ENCODE measurements at regions not wholly inside any gene's neighbourhood (a gene's known extent, or its start where the extent isn't known, plus 50 kb on each side); places are given as distances from the start of the nearest gene placed in this dataset.

GRCh38 chr6:7484666-7485065 lies 56.8 kb upstream of the DSP start:
- H3K4me1 Mint-ChIP-seq, result no peaks in the 10 kb centered on the region
- POLR2A ChIA-PET, result no interaction called here
- no peak overlapping the region for H3K4me2 ChIP-seq (replicated peaks; ENCODE audit: low read depth, low read length, poor library complexity, severe bottlenecking)

GRCh38 chr6:7486951-7487350 lies 54.5 kb upstream of the DSP start:
- Histone ChIP-seq H4K20me1 (ENCODE audit: control insufficient read depth, insufficient read depth, low read length, poor library complexity, severe bottlenecking) (no peaks in the 10 kb centered on the region), H3K36me3 (replicated peaks in 1 of 2; ENCODE audit: control extremely low read depth in 1 of 2, control insufficient read depth in 1 of 2, extremely low read depth in 1 of 2, insufficient read depth in 2 of 2, low read length in 1 of 2) (no peaks in the 10 kb centered on the region), H2AFZ (ENCODE audit: insufficient read depth, low read depth, low read length, poor library complexity, severe bottlenecking) (no peak overlapping the region), H3K79me2 (ENCODE audit: control insufficient read depth, insufficient read depth, low read length) (no peaks in the 10 kb centered on the region), H3K9ac (ENCODE audit: low read length) (no peak overlapping the region), H3K27ac (ENCODE audit: low read length in 2 of 2) (no peak overlapping the region), H3K27me3 (replicated peaks in 1 of 4; ENCODE audit: control extremely low read depth in 1 of 4, control insufficient read depth in 3 of 4, insufficient read depth in 4 of 4, low read length in 3 of 4) (peaks cover 0 to 2% (median 0%) of the 10 kb centered on the region in 4 experiments), H3K4me2 (replicated peaks; ENCODE audit: low read depth, low read length, poor library complexity, severe bottlenecking) (no peak overlapping the region), H3K9me3 (ENCODE audit: control extremely low read depth in 1 of 3, control insufficient read depth in 2 of 3, insufficient read depth in 1 of 3, low read length in 2 of 3) (no peaks in the 10 kb centered on the region), H3K4me1 (ENCODE audit: control insufficient read depth in 2 of 2, insufficient read depth in 2 of 2, low read length in 2 of 2) (no peaks in the 10 kb centered on the region), H3K4me3 (ENCODE audit: control extremely low read depth in 1 of 5, extremely low read depth in 1 of 5, insufficient read depth in 1 of 5, low read depth in 2 of 5, low read length in 4 of 5) (no peak overlapping the region)
- ChIA-PET POLR2A (no interaction called here), CTCF (no interaction called here)
- Mint-ChIP-seq H3K27ac (no peak overlapping the region), H3K9me3 (ENCODE audit: insufficient read depth) (no peaks in the 10 kb centered on the region), H3K4me1 (no peaks in the 10 kb centered on the region), H3K4me3 (no peak overlapping the region), H3K27me3 (peaks cover 15% of the 10 kb centered on the region)
- intact Hi-C loops (cut with micrococcal nuclease), result no loop called here
- 93% methylated on average over 2 of the region's 3 CpGs for WGBS (ENCODE audit: insufficient coverage)
- DNase-seq, result no peak
- ATAC-seq (ENCODE audit: low read depth), result no peak
- TF ChIP-seq CTCF (IDR thresholded peaks at IDR 0.05) (no peak), EZH2 (IDR thresholded peaks at IDR 0.05; ENCODE audit: borderline replicate concordance, insufficient read depth, low read depth, low read length, poor library complexity, severe bottlenecking) (no peak)

More at GRCh38 chr6:7484666-7485065, 56.8 kb upstream of the DSP start:
- Histone ChIP-seq H3K4me3 (ENCODE audit: control extremely low read depth in 1 of 5, extremely low read depth in 1 of 5, insufficient read depth in 1 of 5, low read depth in 2 of 5, low read length in 4 of 5) (no peak overlapping the region), H3K36me3 (replicated peaks in 1 of 2; ENCODE audit: control extremely low read depth in 1 of 2, control insufficient read depth in 1 of 2, extremely low read depth in 1 of 2, insufficient read depth in 2 of 2, low read length in 1 of 2) (no peaks in the 10 kb centered on the region), H3K27me3 (replicated peaks in 1 of 4; ENCODE audit: control extremely low read depth in 1 of 4, control insufficient read depth in 3 of 4, insufficient read depth in 4 of 4, low read length in 3 of 4) (no peaks in the 10 kb centered on the region), H3K9me3 (ENCODE audit: control extremely low read depth in 1 of 3, control insufficient read depth in 2 of 3, insufficient read depth in 1 of 3, low read length in 2 of 3) (peaks cover 0 to 5% (median 0%) of the 10 kb centered on the region in 3 donors), H3K9ac (ENCODE audit: low read length) (no peak overlapping the region), H3K79me2 (ENCODE audit: control insufficient read depth, insufficient read depth, low read length) (no peaks in the 10 kb centered on the region), H3K27ac (ENCODE audit: low read length in 2 of 2) (no peak overlapping the region), H2AFZ (ENCODE audit: insufficient read depth, low read depth, low read length, poor library complexity, severe bottlenecking) (no peak overlapping the region), H4K20me1 (ENCODE audit: control insufficient read depth, insufficient read depth, low read length, poor library complexity, severe bottlenecking) (no peaks in the 10 kb centered on the region), H3K4me1 (ENCODE audit: control insufficient read depth in 2 of 2, insufficient read depth in 2 of 2, low read length in 2 of 2) (no peaks in the 10 kb centered on the region)
- Mint-ChIP-seq H3K27ac (no peak overlapping the region), H3K9me3 (ENCODE audit: insufficient read depth) (no peaks in the 10 kb centered on the region), H3K4me3 (no peak overlapping the region), H3K27me3 (peaks cover 9% of the 10 kb centered on the region)
- intact Hi-C loops (cut with micrococcal nuclease), result no loop called here
- TF ChIP-seq EZH2 (IDR thresholded peaks at IDR 0.05; ENCODE audit: borderline replicate concordance, insufficient read depth, low read depth, low read length, poor library complexity, severe bottlenecking) (no peak), CTCF (IDR thresholded peaks at IDR 0.05) (no peak)
- no peak for ATAC-seq (ENCODE audit: low read depth)
- no peak for DNase-seq
- CTCF ChIA-PET, result no interaction called here
